CD4-positive, alpha-beta T cell (primary cell): ENCODE measurements at regions not wholly inside any gene's neighbourhood (a gene's known extent, or its start where the extent isn't known, plus 50 kb on each side); places are given as distances from the start of the nearest gene placed in this dataset.

Source experiments
- ATAC-seq: fragments of 200-7000 bp; cut with Tn5 transposase; one replicate; pipeline ENCODE4 v1.10.0; 2022; ENCODE audit warnings: mild to moderate bottlenecking; ENCODE audit not compliant: poor library complexity
- CTCF ChIA-PET: fragments of 350-600 bp; sonication (Branson Sonifier 250); formaldehyde crosslinking; loops from one replicate; lab custom pipeline; 2021; ENCODE audit warnings: antibody characterized with exemption, inconsistent platforms; lab: Charles Lee
- POLR2A ChIA-PET: fragments of 350-600 bp; sonication (Branson Sonifier 250); formaldehyde crosslinking; loops from one replicate; lab custom pipeline; 2021; ENCODE audit warnings: antibody characterized with exemption, inconsistent platforms; lab: Charles Lee
- DNase-seq, 14 experiments: peaks; one replicate each; pipeline ENCODE4 v3.0.0-alpha.2; 2013 to 2020; ENCODE audit warnings: mixed read lengths in 2 of 14
- H3K27ac ChIP-seq, 2 donors: one replicate each; pipeline versions ENCODE4 v1.5.1 to v1.7.0; 2013; ENCODE audit warnings: low read length in 2 of 2, low read depth in 1 of 2, mild to moderate bottlenecking in 1 of 2
- H3K27me3 ChIP-seq, 2 experiments: 1 replicate in 1 of 2; 2 replicates in 1 of 2; pipeline versions ENCODE4 v1.6.1 to v1.7.0; 2013; ENCODE audit warnings: low read length in 2 of 2, control low read depth in 1 of 2, mild to moderate bottlenecking in 1 of 2, moderate library complexity in 1 of 2; ENCODE audit not compliant: insufficient read depth in 2 of 2, control insufficient read depth in 1 of 2
- H3K36me3 ChIP-seq: one replicate; pipeline ENCODE4 v1.6.1; 2013; ENCODE audit warnings: low read length, control low read depth; ENCODE audit not compliant: insufficient read depth
- H3K4me1 ChIP-seq: one replicate; pipeline ENCODE4 v1.6.1; 2013; ENCODE audit warnings: low read length, control low read depth; ENCODE audit not compliant: insufficient read depth
- H3K4me3 ChIP-seq: one replicate; pipeline ENCODE4 v1.5.1; 2013; ENCODE audit warnings: mild to moderate bottlenecking, low read length, moderate library complexity
- H3K9me3 ChIP-seq, 2 experiments: 1 replicate in 1 of 2; 2 replicates in 1 of 2; pipeline versions ENCODE4 v1.6.1 to v1.7.0; 2013; ENCODE audit warnings: low read length in 2 of 2, mild to moderate bottlenecking in 2 of 2, control low read depth in 1 of 2, moderate library complexity in 1 of 2; ENCODE audit not compliant: control insufficient read depth in 1 of 2, insufficient read depth in 1 of 2
- H3K27ac Mint-ChIP-seq: one replicate; pipeline ENCODE4 v1.8.0; 2020; ENCODE audit warnings: mixed read lengths
- H3K27me3 Mint-ChIP-seq: one replicate; pipeline ENCODE4 v1.8.0; 2021; ENCODE audit warnings: mixed read lengths
- H3K36me3 Mint-ChIP-seq: one replicate; pipeline ENCODE4 v1.8.0; 2021; ENCODE audit warnings: low read depth, mixed read lengths
- H3K4me1 Mint-ChIP-seq: one replicate; pipeline ENCODE4 v1.8.0; 2021; ENCODE audit warnings: low read depth, mixed read lengths
- H3K4me3 Mint-ChIP-seq: one replicate; pipeline ENCODE4 v1.8.0; 2020; ENCODE audit warnings: mild to moderate bottlenecking, mixed read lengths
- H3K9me3 Mint-ChIP-seq: one replicate; pipeline ENCODE4 v1.8.0; 2020; ENCODE audit warnings: mixed read lengths
- intact Hi-C, 2 experiments: fragments of 100-400 bp; cut with DNase I in 1 of 2; cut with micrococcal nuclease in 1 of 2; formaldehyde crosslinking; loops; one replicate each; pipeline versions ENCODE4 v1.15.1 to v1.9.0; 2023 to 2025; cut with DNase I, micrococcal nuclease
- TF ChIP-seq, protein P1 (sequence below): fragments of 200-600 bp; IDR thresholded peaks from one replicate; pipeline ENCODE4 v1.8.0; 2022; ENCODE audit warnings: antibody characterized with exemption, mild to moderate bottlenecking

DNA sequence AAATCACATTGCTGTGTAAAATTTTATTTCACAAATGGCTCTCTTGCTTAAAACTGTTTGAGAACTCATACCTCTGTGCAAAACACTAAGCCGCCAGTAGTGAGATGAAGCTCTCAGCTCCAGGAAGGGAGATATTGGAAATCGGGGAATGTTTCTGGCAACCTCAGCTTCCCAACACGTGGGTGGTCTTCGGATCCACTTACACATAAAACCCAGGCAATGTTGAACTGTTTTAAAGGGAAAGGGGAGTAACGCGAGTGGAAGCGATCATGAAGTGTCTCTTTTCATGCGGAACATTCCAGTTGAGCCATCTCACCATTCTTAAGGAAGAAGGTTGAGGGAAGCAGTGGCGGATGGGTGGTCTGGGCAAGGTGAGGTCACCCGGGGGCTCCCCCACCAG is 136.8 kb downstream of the ASB1 start:
- Histone ChIP-seq H3K4me1 (no peaks in the 10 kb centered on the region), H3K9me3 (peaks cover 0 to under 1% of the 10 kb centered on the region in 2 experiments), H3K27me3 (no peaks in the 10 kb centered on the region), H3K36me3 (no peaks in the 10 kb centered on the region), H3K4me3 (no peak overlapping the region), H3K27ac (no peak overlapping the region)
- Mint-ChIP-seq H3K9me3 (no peaks in the 10 kb centered on the region), H3K4me1 (no peaks in the 10 kb centered on the region), H3K4me3 (no peak overlapping the region), H3K36me3 (no peaks in the 10 kb centered on the region), H3K27ac (no peak overlapping the region), H3K27me3 (no peaks in the 10 kb centered on the region)
- intact Hi-C loops: no loop called here
- ATAC-seq: no peak
- CTCF ChIA-PET: no interaction called here
- POLR2A ChIA-PET: no interaction called here
- no peak for DNase-seq
- TF ChIP-seq, protein P1, sequence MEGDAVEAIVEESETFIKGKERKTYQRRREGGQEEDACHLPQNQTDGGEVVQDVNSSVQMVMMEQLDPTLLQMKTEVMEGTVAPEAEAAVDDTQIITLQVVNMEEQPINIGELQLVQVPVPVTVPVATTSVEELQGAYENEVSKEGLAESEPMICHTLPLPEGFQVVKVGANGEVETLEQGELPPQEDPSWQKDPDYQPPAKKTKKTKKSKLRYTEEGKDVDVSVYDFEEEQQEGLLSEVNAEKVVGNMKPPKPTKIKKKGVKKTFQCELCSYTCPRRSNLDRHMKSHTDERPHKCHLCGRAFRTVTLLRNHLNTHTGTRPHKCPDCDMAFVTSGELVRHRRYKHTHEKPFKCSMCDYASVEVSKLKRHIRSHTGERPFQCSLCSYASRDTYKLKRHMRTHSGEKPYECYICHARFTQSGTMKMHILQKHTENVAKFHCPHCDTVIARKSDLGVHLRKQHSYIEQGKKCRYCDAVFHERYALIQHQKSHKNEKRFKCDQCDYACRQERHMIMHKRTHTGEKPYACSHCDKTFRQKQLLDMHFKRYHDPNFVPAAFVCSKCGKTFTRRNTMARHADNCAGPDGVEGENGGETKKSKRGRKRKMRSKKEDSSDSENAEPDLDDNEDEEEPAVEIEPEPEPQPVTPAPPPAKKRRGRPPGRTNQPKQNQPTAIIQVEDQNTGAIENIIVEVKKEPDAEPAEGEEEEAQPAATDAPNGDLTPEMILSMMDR: no peak

DNA sequence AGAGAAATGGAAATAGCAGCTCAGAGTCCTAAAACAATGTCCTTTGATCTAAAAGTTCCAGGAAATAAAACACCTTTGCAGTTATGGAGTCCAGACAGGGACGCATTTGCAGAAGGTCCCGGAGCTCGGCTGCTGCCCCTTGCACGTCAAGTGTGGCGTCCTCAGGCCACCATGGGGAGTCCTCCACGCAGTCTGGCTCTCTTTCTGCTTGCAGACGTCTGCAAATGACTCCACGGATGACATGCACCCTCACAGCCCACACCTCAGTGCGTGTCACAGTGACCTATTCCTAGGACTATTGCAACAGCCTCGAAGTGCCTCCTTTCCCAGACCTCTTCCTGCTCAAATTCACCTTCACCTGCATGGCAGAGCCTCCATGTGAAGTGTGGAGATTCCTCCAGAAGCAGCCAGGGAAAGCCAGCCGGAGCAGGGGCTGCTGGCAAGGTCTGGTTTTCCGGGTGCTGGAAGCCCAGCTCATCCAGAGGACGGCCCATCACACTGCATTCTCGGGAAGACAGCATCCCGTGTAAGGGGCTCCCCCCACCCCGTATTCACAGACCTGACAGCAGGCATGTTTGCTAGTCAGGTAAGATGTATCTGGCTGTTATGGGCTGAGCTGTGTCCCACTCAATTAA is 137.7 kb downstream of the ASB1 start:
- no peaks in the 10 kb centered on the region for H3K27me3 ChIP-seq
- Mint-ChIP-seq H3K36me3 (no peaks in the 10 kb centered on the region), H3K4me1 (no peaks in the 10 kb centered on the region), H3K27ac (no peak overlapping the region), H3K9me3 (no peaks in the 10 kb centered on the region), H3K4me3 (no peak overlapping the region), H3K27me3 (no peaks in the 10 kb centered on the region)
- no peak overlapping the region for H3K4me3 ChIP-seq
- no peak overlapping the region for H3K27ac ChIP-seq
- CTCF ChIA-PET: no interaction called here
- DNase-seq (no peak), ATAC-seq (no peak)
- intact Hi-C loops: no loop called here
- no peaks in the 10 kb centered on the region for H3K36me3 ChIP-seq
- TF ChIP-seq, protein P1: no peak
- no peaks in the 10 kb centered on the region for H3K4me1 ChIP-seq
- POLR2A ChIA-PET: no interaction called here
- H3K9me3 ChIP-seq: no peaks in the 10 kb centered on the region

DNA sequence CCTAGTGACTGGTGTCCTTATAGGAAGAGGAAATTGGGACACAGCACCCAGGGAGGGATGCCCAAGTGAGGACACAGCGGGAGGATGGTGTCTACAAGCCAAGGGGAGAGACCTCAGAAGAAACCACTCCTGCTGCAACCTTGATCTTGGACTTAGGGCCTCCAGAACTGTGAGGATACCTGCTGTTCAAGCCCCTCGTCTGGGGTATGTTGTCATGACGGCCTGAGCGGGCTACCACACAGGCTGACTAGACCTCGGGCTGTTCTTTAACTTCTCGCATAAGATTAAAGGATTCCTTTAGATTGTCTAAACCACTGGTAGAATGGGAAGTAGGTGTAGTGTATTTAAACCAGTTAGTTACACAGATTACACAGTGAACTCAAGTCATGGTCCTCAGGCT is 138.3 kb downstream of the ASB1 start:
- intact Hi-C loops: no loop called here
- H3K27me3 Mint-ChIP-seq: no peaks in the 10 kb centered on the region
- H3K36me3 ChIP-seq: no peaks in the 10 kb centered on the region
- CTCF ChIA-PET: no interaction called here
- H3K27ac Mint-ChIP-seq: no peak overlapping the region
- H3K4me1 ChIP-seq: no peaks in the 10 kb centered on the region
- H3K4me3 ChIP-seq: no peak overlapping the region
- TF ChIP-seq, protein P1: no peak
- ATAC-seq (no peak), DNase-seq (no peak)
- H3K9me3 ChIP-seq: no peaks in the 10 kb centered on the region
- no peaks in the 10 kb centered on the region for H3K9me3 Mint-ChIP-seq
- H3K4me3 Mint-ChIP-seq: no peak overlapping the region
- POLR2A ChIA-PET: no interaction called here
- H3K27ac ChIP-seq: no peak overlapping the region
- H3K27me3 ChIP-seq: no peaks in the 10 kb centered on the region
- H3K4me1 Mint-ChIP-seq: no peaks in the 10 kb centered on the region
- H3K36me3 Mint-ChIP-seq: no peaks in the 10 kb centered on the region
